MCF 10A (cell line): ENCODE measurements at regions not wholly inside any gene's neighbourhood (a gene's known extent, or its start where the extent isn't known, plus 50 kb on each side); places are given as distances from the start of the nearest gene placed in this dataset.

Source experiments
- BruUV-seq: library from RNA; stranded (reverse); fragments of 400-500 nt; replicated peaks from 2 replicates; lab custom pipeline; 2021; lab: Mats Ljungman, UMichigan
- CTCF ChIA-PET: fragments of 300-600 bp; sonication (Branson Sonifier 250); formaldehyde crosslinking; extraction: SDS; loops from one replicate; lab custom pipeline; 2021; ENCODE audit warnings: antibody characterized with exemption, inconsistent platforms; lab: Yijun Ruan, JAX
- POLR2A ChIA-PET: fragments of 300-600, 350-650 bp; sonication (Branson Sonifier 250); formaldehyde crosslinking; extraction: SDS; loops from one replicate; lab custom pipeline; 2020; ENCODE audit warnings: antibody characterized with exemption, inconsistent platforms; lab: Yijun Ruan, JAX
- DNase-seq: peaks from one replicate; pipeline ENCODE4 v3.0.0-alpha.2; 2018; ENCODE audit not compliant: unreplicated experiment
- H3K27ac Mint-ChIP-seq: one replicate; pipeline ENCODE4 v1.8.0; 2022; ENCODE audit warnings: mild to moderate bottlenecking, low read depth, mixed read lengths; ENCODE audit not compliant: unreplicated experiment
- H3K27me3 Mint-ChIP-seq: one replicate; pipeline ENCODE4 v1.8.0; 2022; ENCODE audit warnings: mixed read lengths; ENCODE audit not compliant: insufficient read depth, unreplicated experiment
- H3K36me3 Mint-ChIP-seq: one replicate; pipeline ENCODE4 v1.8.0; 2022; ENCODE audit warnings: mild to moderate bottlenecking, moderate library complexity, mixed read lengths; ENCODE audit not compliant: insufficient read depth, unreplicated experiment
- H3K4me1 Mint-ChIP-seq: one replicate; pipeline ENCODE4 v1.8.0; 2022; ENCODE audit warnings: mixed read lengths; ENCODE audit not compliant: insufficient read depth, unreplicated experiment
- H3K4me3 Mint-ChIP-seq: one replicate; pipeline ENCODE4 v1.8.0; 2022; ENCODE audit warnings: mild to moderate bottlenecking, moderate library complexity, mixed read lengths; ENCODE audit not compliant: unreplicated experiment
- H3K9me3 Mint-ChIP-seq: one replicate; pipeline ENCODE4 v1.8.0; 2022; ENCODE audit warnings: mixed read lengths; ENCODE audit not compliant: unreplicated experiment
- CTCF ChIP-seq: fragments of 200-600 bp; IDR thresholded peaks from one replicate; pipeline ENCODE4 v1.8.0; 2022; ENCODE audit warnings: antibody characterized with exemption, mild to moderate bottlenecking; ENCODE audit not compliant: unreplicated experiment
- intact Hi-C: fragments of 100-400 bp; cut with micrococcal nuclease; formaldehyde crosslinking; loops from 2 replicates; pipeline ENCODE4 v1.14.1; 2022

- no peak overlapping the region for H3K27ac Mint-ChIP-seq
- TF ChIP-seq CTCF: no peak
- no TSS peak for BruUV-seq
- ChIA-PET POLR2A (no interaction called here), CTCF (no interaction called here)
- H3K27me3 Mint-ChIP-seq: peaks cover 45% of the 10 kb centered on the region
- no peaks in the 10 kb centered on the region for H3K9me3 Mint-ChIP-seq
- intact Hi-C loops: no loop called here
- H3K36me3 Mint-ChIP-seq: no peaks in the 10 kb centered on the region
- DNase-seq: no peak
- H3K4me1 Mint-ChIP-seq: no peaks in the 10 kb centered on the region
- H3K4me3 Mint-ChIP-seq: no peak overlapping the region
Observed at GRCh38 chr16:79472426-79472825, 128.1 kb downstream of the MAF start.

DNA sequence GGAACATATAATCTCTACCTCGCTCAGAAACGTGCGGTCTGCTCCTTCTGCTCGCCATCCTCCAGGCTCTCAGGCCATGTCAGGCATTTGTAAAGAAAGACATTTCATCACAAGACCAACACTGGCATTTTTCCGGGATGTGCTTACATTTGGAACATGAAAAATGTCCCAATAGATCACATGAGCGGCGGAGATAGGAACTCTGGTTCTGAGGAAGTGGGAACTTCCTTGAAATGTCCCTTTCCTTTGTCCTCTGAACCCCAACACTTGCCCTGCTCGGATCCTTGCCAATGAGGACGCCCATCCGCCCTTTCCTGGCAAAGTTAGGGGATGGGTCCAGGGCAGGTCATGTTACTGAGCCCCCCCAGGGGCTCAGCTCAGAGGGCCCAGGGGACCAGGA lies 130.5 kb downstream of the MAF start:
- Mint-ChIP-seq H3K36me3 (no peaks in the 10 kb centered on the region), H3K4me3 (no peak overlapping the region), H3K9me3 (no peaks in the 10 kb centered on the region), H3K27ac (no peak overlapping the region), H3K4me1 (peaks cover 6% of the 10 kb centered on the region), H3K27me3 (peaks cover 28% of the 10 kb centered on the region)
- no TSS peak for BruUV-seq
- no peak for DNase-seq
- ChIA-PET POLR2A (no interaction called here), CTCF (interaction anchor here (0.6 kb wide), 1 partner anchor 341 kb away, joined by 3 read pairs; no protein-coding TSS in a partner anchor)
- intact Hi-C loops: no loop called here
- no peak for TF ChIP-seq CTCF

DNA sequence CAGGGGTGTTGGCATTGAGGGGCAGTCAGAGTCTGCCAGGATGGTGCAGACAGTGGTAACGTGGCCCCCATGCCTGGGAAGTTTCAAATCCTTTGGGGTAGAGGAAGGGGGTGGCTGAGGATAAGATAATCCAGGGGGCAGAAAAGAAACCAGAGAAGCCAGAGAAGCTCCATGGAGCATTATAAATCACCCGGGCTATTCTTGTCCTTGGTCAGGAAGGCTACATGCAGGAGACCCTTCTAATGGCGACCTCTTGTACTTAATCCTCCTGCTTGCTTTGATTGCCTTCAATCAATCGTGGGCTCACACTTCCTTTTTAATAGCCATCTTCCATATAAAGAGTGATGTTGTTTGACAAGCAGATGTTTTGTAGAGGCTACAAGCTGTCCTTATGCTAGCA lies 131.9 kb downstream of the MAF start:
- intact Hi-C loops: no loop called here
- CTCF ChIA-PET: interaction anchor here (0.7 kb wide), 1 partner anchor 11 kb away, joined by 3 read pairs; no protein-coding TSS in a partner anchor

GRCh38 chr16:79468121-79468552 lies 132.4 kb downstream of the MAF start:
- Mint-ChIP-seq H3K27me3 (peaks cover 10% of the 10 kb centered on the region), H3K27ac (no peak overlapping the region), H3K4me1 (peaks cover 6% of the 10 kb centered on the region), H3K36me3 (no peaks in the 10 kb centered on the region), H3K4me3 (no peak overlapping the region), H3K9me3 (no peaks in the 10 kb centered on the region)
- POLR2A ChIA-PET: no interaction called here
- TF ChIP-seq CTCF: no peak
- BruUV-seq: no TSS peak
- DNase-seq: no peak
- CTCF ChIA-PET: interaction anchor here (0.6 kb wide), 1 partner anchor 11 kb away, joined by 3 read pairs; no protein-coding TSS in a partner anchor
- intact Hi-C loops: no loop called here

More for the DNA sequence above, 131.9 kb downstream of the MAF start:
- TF ChIP-seq CTCF: no peak
- H3K27me3 Mint-ChIP-seq: peaks cover 15% of the 10 kb centered on the region
- no peak for DNase-seq
- H3K27ac Mint-ChIP-seq: no peak overlapping the region
- POLR2A ChIA-PET: no interaction called here
- BruUV-seq: no TSS peak
- no peaks in the 10 kb centered on the region for H3K36me3 Mint-ChIP-seq
- no peak overlapping the region for H3K4me3 Mint-ChIP-seq
- peaks cover 6% of the 10 kb centered on the region for H3K4me1 Mint-ChIP-seq
- no peaks in the 10 kb centered on the region for H3K9me3 Mint-ChIP-seq
